Gastrocnemius medialis (tissue), 4 donors: ENCODE measurements at regions not wholly inside any gene's neighbourhood (a gene's known extent, or its start where the extent isn't known, plus 50 kb on each side); places are given as distances from the start of the nearest gene placed in this dataset.

Experiments used
- POLR2A ChIP-seq, 2 donors: fragments of 450-650 bp; IDR thresholded peaks; one replicate each; pipeline ENCODE4 v1.6.1; 2017; ENCODE audit warnings: antibody characterized with exemption in 2 of 2, mild to moderate bottlenecking in 2 of 2, moderate library complexity in 2 of 2
- TF ChIP-seq, protein P1 (sequence below), 5 experiments: fragments of 450-650 bp in 3 of 5; fragments of 200-600 bp in 2 of 5; sonication (generic) in 2 of 5; IDR thresholded peaks in 4 of 5; conservative IDR thresholded peaks in 1 of 5; 1 replicate in 4 of 5; 2 replicates in 1 of 5; pipeline ENCODE4 v1.5.1; 2016 to 2019; ENCODE audit warnings: antibody characterized with exemption in 5 of 5, mild to moderate bottlenecking in 3 of 5, moderate library complexity in 3 of 5

DNA sequence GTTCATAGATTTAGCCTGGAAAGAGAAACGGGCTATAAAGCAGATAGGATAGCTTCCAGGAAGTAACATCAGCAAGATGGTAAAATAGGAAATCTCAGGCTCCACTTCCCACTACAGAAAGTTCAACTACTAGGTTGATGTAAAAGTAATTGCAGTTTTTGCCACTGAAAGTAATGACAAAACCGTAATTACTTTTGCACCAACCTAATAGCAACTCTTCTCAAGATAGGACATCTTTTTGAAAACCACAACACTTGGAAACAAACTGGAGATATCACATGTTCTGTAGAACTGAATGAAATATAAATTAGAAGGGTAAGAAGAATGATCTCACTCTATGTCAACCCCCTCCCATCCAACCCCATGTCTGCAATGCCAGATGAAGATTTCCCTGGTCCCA is 1154.3 kb downstream of the BCL11A start:
- TF ChIP-seq, protein P1, sequence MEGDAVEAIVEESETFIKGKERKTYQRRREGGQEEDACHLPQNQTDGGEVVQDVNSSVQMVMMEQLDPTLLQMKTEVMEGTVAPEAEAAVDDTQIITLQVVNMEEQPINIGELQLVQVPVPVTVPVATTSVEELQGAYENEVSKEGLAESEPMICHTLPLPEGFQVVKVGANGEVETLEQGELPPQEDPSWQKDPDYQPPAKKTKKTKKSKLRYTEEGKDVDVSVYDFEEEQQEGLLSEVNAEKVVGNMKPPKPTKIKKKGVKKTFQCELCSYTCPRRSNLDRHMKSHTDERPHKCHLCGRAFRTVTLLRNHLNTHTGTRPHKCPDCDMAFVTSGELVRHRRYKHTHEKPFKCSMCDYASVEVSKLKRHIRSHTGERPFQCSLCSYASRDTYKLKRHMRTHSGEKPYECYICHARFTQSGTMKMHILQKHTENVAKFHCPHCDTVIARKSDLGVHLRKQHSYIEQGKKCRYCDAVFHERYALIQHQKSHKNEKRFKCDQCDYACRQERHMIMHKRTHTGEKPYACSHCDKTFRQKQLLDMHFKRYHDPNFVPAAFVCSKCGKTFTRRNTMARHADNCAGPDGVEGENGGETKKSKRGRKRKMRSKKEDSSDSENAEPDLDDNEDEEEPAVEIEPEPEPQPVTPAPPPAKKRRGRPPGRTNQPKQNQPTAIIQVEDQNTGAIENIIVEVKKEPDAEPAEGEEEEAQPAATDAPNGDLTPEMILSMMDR (IDR thresholded peaks at IDR 0.05 in 4 of 5, conservative IDR thresholded peaks at IDR 0.05 in 1 of 5): no peak
- TF ChIP-seq POLR2A (IDR thresholded peaks at IDR 0.05): no peak
